Left lung (tissue), 4 donors: ENCODE measurements at regions not wholly inside any gene's neighbourhood (a gene's known extent, or its start where the extent isn't known, plus 50 kb on each side); places are given as distances from the start of the nearest gene placed in this dataset.
A peak's percentile ranks its signal among the peaks of the same experiment; 100 is the strongest.

ENCODE experiments used
- ATAC-seq: fragments of 200-7000 bp; cut with Tn5 transposase; one replicate; pipeline ENCODE4 v1.9.1; 2020; ENCODE audit warnings: moderate library complexity
- DNase-seq, 4 donors: peaks; one replicate each; pipeline ENCODE4 v3.0.0-alpha.2; 2013 to 2020
- H3K27ac ChIP-seq, 2 donors: fragments of 200-600 bp; sonication (generic) in 1 of 2; one replicate each; pipeline versions ENCODE4 v1.5.0 to v1.8.0; 2020 to 2021
- H3K27me3 ChIP-seq, 2 donors: fragments of 200-600 bp; sonication (generic) in 1 of 2; one replicate each; pipeline versions ENCODE4 v1.5.0 to v1.8.0; 2020 to 2021
- H3K36me3 ChIP-seq, 2 donors: fragments of 200-600 bp; sonication (generic) in 1 of 2; one replicate each; pipeline versions ENCODE4 v1.5.0 to v1.8.0; 2020 to 2021
- H3K4me1 ChIP-seq, 2 donors: fragments of 200-600 bp; one replicate each; pipeline ENCODE4 v1.8.0; 2021
- H3K4me3 ChIP-seq, 2 donors: fragments of 200-600 bp; sonication (generic) in 1 of 2; one replicate each; pipeline versions ENCODE4 v1.5.0 to v1.8.0; 2020 to 2021; ENCODE audit warnings: mild to moderate bottlenecking in 1 of 2
- H3K9me3 ChIP-seq, 2 donors: fragments of 200-600 bp; sonication (generic) in 1 of 2; one replicate each; pipeline versions ENCODE4 v1.5.0 to v1.8.0; 2020 to 2021
- CTCF ChIP-seq, 2 donors: fragments of 200-600 bp; sonication (generic) in 1 of 2; IDR thresholded peaks; one replicate each; pipeline versions ENCODE4 v1.5.0 to v1.8.0; 2021; ENCODE audit warnings: antibody characterized with exemption in 2 of 2
- intact Hi-C, 2 donors: fragments of 100-400 bp; cut with DNase I; formaldehyde crosslinking; loops; one replicate each; pipeline versions ENCODE4 v1.11.2 to v1.14.2; 2022
- donor health status: DM: no; HTN: yes; CAD: no.
- donor health status: DM: no; HTN: no; CAD: no.

DNA sequence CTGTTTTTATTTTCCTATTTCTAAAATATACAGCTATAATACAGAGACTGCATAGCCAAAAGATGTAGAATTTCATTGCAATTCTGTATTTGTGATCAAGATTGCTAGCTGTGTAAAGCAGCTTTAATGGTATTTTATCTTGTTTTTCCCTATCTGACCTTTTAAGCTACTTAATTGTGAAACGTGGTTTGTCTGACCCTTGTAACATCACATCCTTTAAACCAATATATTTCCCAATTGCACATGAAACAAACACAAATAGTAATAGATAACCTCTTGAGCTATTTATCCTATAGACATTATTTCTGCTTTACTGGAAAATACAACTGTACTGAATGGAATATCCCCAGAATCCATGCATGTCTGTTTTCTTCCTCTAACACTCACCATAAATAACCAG lies 112.2 kb upstream of the PLPPR4 start:
- intact Hi-C loops = no loop called here
- no peaks in the 10 kb centered on the region for H3K9me3 ChIP-seq
- H3K36me3 ChIP-seq = no peaks in the 10 kb centered on the region
- H3K4me1 ChIP-seq = no peaks in the 10 kb centered on the region
- no peak for TF ChIP-seq CTCF (IDR thresholded peaks at IDR 0.05)
- H3K27ac ChIP-seq = no peak overlapping the region
- DNase-seq = no peak
- H3K27me3 ChIP-seq = no peaks in the 10 kb centered on the region
- no peak overlapping the region for H3K4me3 ChIP-seq
- ATAC-seq = no peak

DNA sequence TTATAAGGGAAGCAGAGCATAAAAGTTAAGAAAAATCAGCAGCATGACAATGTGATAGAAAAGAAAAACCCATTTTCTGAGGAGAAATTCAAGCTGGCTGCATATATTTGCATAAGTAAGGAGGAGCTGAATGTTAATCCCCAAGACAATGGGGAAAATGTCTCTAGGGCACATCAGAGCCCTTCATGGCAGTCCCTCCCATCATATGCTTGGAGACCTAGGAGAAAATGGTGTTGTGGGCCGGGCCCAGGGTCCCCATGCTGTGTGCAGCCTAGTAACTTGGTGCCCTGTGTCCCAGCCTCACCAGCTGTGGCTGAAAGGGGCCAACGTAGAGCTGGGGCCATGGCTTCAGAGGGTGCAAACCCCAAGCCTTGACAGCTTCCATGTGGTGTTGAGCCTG lies 100.6 kb upstream of the PLPPR4 start:
- peak in 1 of 4 donors; percentile 54 for DNase-seq
- Histone ChIP-seq H3K27ac (no peak overlapping the region), H3K27me3 (no peaks in the 10 kb centered on the region), H3K4me3 (no peak overlapping the region), H3K36me3 (no peaks in the 10 kb centered on the region), H3K4me1 (no peaks in the 10 kb centered on the region), H3K9me3 (peaks cover 0 to 6% of the 10 kb centered on the region in 2 donors)
- no peak for ATAC-seq
- no peak for TF ChIP-seq CTCF (IDR thresholded peaks at IDR 0.05)
- intact Hi-C loops = no loop called here

DNA sequence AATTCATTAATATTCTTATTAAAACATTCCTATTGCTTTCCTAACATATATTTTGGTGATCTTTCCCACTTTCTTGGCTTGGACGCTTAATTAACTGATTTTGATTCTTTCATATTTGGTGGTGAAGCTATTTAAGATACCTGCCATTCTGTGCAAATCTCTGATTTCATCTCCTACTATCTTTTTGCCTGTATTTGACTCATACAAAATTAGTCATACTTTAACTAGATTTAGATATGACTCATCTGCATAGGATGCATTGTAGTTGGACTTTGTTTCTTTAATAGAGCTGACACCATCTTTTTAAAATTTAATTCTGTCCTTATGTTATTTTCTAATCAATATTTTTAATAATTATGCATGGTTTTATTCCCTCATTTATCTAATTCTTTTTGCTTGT lies 93.8 kb upstream of the PLPPR4 start:
- intact Hi-C loops = loop anchor here in 1 of 2 donors (10.0 kb wide), 1 partner anchor 564 kb away; no protein-coding TSS in a partner anchor

DNA sequence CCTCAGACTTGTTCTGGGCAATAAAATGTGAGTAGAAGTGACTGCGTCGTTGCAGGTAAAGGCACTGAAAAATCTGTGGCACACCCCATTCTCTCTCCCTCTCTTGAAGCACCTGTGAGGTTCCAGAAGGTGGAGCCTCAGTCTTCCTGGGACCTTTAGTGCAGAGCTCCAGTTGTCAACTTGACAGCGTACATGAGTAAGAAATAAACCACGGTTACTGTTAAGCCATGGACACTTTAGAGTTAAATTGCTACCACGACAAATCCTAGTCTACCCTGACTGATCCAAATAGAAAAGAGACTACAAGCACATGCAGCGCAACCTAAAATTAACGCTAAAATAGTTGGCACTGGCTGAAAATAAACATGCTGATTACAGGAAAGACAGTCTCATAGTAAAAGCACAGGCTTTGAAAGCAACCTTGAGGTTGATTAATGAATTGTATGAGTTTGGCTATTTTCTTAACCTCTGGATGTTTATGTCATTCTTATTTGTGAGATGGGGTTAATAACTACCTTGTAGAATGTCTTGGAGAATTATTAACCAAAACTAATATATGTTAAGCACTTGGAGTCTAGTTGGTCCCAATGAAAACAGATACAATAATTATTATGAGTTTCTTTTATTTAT lies 93.0 kb upstream of the PLPPR4 start:
- ATAC-seq = no peak
- intact Hi-C loops = loop anchor here in 1 of 2 donors (10.0 kb wide), 1 partner anchor 564 kb away; no protein-coding TSS in a partner anchor

More for the DNA sequence above, 93.8 kb upstream of the PLPPR4 start:
- H3K4me3 ChIP-seq = no peak overlapping the region
- no peak for DNase-seq
- no peaks in the 10 kb centered on the region for H3K4me1 ChIP-seq
- no peaks in the 10 kb centered on the region for H3K36me3 ChIP-seq
- H3K9me3 ChIP-seq = no peaks in the 10 kb centered on the region
- TF ChIP-seq CTCF (IDR thresholded peaks at IDR 0.05) = no peak
- no peaks in the 10 kb centered on the region for H3K27me3 ChIP-seq
- no peak for ATAC-seq
- H3K27ac ChIP-seq = no peak overlapping the region

DNA sequence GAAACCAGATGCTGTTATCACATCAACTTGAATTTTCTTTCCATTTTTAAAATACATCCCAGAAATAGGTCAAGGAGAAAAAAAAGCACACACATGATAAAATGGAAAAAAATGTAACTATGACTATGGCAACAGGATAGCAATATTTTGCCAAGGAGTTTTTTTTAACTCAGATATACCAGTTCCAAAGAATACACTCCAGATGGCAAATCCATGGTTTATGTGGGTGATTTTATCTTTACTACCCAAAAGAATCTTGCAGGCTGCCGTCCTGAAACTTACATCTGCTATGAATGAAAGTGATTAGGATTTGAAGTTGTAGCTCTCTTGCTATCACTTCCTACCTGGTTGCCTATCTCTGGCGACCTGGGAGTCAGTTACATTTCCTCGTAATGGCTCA lies 91.0 kb upstream of the PLPPR4 start:
- no peak for TF ChIP-seq CTCF (IDR thresholded peaks at IDR 0.05)
- H3K36me3 ChIP-seq = no peaks in the 10 kb centered on the region
- H3K4me1 ChIP-seq = no peaks in the 10 kb centered on the region
- no peak for ATAC-seq
- H3K9me3 ChIP-seq = no peaks in the 10 kb centered on the region
- intact Hi-C loops = loop anchor here in 1 of 2 donors (10.0 kb wide), 1 partner anchor 562 kb away; no protein-coding TSS in a partner anchor
- no peak for DNase-seq
- no peaks in the 10 kb centered on the region for H3K27me3 ChIP-seq
- no peak overlapping the region for H3K4me3 ChIP-seq
- no peak overlapping the region for H3K27ac ChIP-seq

More for the DNA sequence above, 93.0 kb upstream of the PLPPR4 start:
- no peaks in the 10 kb centered on the region for H3K4me1 ChIP-seq
- no peaks in the 10 kb centered on the region for H3K9me3 ChIP-seq
- no peak for TF ChIP-seq CTCF (IDR thresholded peaks at IDR 0.05)
- H3K27me3 ChIP-seq = no peaks in the 10 kb centered on the region
- H3K36me3 ChIP-seq = no peaks in the 10 kb centered on the region
- H3K4me3 ChIP-seq = no peak overlapping the region
- H3K27ac ChIP-seq = no peak overlapping the region
- DNase-seq = no peak
